Parathyroid adenoma (tissue), 2 donors: ENCODE measurements at regions not wholly inside any gene's neighbourhood (a gene's known extent, or its start where the extent isn't known, plus 50 kb on each side); places are given as distances from the start of the nearest gene placed in this dataset.

Source experiments
- H2AFZ ChIP-seq: fragments of 300-600 bp; sonication (generic); one replicate; pipeline ENCODE4 v1.7.0; 2017; ENCODE audit warnings: antibody characterized with exemption, mild to moderate bottlenecking
- H3K27ac ChIP-seq: fragments of 300-600 bp; sonication (generic); one replicate; pipeline ENCODE4 v1.7.0; 2017
- H3K27me3 ChIP-seq: fragments of 300-600 bp; sonication (generic); one replicate; pipeline ENCODE4 v1.7.0; 2017; ENCODE audit warnings: low read length; ENCODE audit not compliant: control insufficient read depth, insufficient read depth
- H3K36me3 ChIP-seq: fragments of 300-600 bp; sonication (generic); one replicate; pipeline ENCODE4 v1.7.0; 2017; ENCODE audit warnings: low read length; ENCODE audit not compliant: control insufficient read depth, insufficient read depth
- H3K4me1 ChIP-seq: fragments of 300-600 bp; sonication (generic); one replicate; pipeline ENCODE4 v1.7.0; 2017; ENCODE audit warnings: control low read depth
- H3K4me2 ChIP-seq: fragments of 300-600 bp; sonication (generic); one replicate; pipeline ENCODE4 v1.7.0; 2017; ENCODE audit warnings: low read length
- H3K4me3 ChIP-seq: fragments of 300-600 bp; sonication (generic); one replicate; pipeline ENCODE4 v1.7.0; 2017; ENCODE audit warnings: low read depth, low read length
- H3K79me2 ChIP-seq: fragments of 300-600 bp; sonication (generic); one replicate; pipeline ENCODE4 v1.7.0; 2017; ENCODE audit warnings: control low read depth
- H3K9ac ChIP-seq: fragments of 300-600 bp; sonication (generic); one replicate; pipeline ENCODE4 v1.7.0; 2017; ENCODE audit warnings: mild to moderate bottlenecking
- H3K9me3 ChIP-seq: fragments of 300-600 bp; sonication (generic); one replicate; pipeline ENCODE4 v1.7.0; 2017; ENCODE audit warnings: low read length; ENCODE audit not compliant: control insufficient read depth
- CTCF ChIP-seq: fragments of 300-600 bp; sonication (generic); IDR thresholded peaks from one replicate; pipeline ENCODE4 v1.7.0; 2017; ENCODE audit warnings: antibody characterized with exemption, mild to moderate bottlenecking
- donor health status: primary hyperparathyroidism.

DNA sequence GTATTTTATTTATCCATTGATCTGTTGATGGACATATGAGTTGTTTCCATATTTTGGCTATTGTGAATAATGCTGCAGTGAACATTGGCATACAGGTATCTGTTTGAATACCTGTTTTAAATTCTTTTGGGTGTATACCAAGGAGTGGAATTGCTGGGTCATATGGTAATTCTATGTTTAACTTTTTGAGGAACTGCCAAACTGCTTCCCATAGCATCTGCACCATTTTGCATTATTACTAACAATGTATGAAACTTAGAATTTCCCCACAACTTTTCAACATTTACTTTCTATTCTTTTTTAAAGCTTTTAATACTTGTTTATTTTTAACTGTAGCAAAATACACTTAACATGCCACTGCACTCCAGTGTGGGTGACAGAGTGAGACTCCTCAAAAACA is 57.0 kb upstream of the MSN start:
- Histone ChIP-seq H3K27me3 (no peaks in the 10 kb centered on the region), H3K36me3 (no peaks in the 10 kb centered on the region), H3K4me2 (no peak overlapping the region), H3K9ac (no peak overlapping the region), H2AFZ (no peak overlapping the region), H3K27ac (no peak overlapping the region), H3K4me3 (no peak overlapping the region), H3K79me2 (no peaks in the 10 kb centered on the region), H3K9me3 (no peaks in the 10 kb centered on the region), H3K4me1 (no peaks in the 10 kb centered on the region)
- no peak for TF ChIP-seq CTCF

DNA sequence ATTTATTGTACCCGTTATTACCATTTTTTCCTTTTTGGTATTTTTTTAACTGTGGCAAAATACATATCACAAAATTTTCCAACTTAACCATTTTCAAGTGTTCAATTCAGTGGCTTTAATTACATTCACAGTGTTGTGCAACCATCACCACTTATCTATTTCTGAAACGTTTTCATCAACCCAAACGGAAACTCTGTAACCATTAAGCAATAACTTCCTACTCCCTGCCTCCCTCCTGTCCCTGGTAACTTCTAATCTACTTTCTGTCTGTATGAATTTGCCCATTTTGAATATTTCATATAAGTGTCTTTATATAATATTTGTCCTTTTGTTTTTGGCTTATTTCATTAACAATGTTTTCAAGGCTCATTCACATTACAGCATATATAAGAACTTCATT is 57.4 kb upstream of the MSN start:
- Histone ChIP-seq H3K36me3 (no peaks in the 10 kb centered on the region), H3K4me1 (no peaks in the 10 kb centered on the region), H3K27ac (no peak overlapping the region), H3K9ac (no peak overlapping the region), H2AFZ (no peak overlapping the region), H3K79me2 (no peaks in the 10 kb centered on the region), H3K4me3 (no peak overlapping the region), H3K9me3 (no peaks in the 10 kb centered on the region), H3K27me3 (no peaks in the 10 kb centered on the region), H3K4me2 (no peak overlapping the region)
- no peak for TF ChIP-seq CTCF

DNA sequence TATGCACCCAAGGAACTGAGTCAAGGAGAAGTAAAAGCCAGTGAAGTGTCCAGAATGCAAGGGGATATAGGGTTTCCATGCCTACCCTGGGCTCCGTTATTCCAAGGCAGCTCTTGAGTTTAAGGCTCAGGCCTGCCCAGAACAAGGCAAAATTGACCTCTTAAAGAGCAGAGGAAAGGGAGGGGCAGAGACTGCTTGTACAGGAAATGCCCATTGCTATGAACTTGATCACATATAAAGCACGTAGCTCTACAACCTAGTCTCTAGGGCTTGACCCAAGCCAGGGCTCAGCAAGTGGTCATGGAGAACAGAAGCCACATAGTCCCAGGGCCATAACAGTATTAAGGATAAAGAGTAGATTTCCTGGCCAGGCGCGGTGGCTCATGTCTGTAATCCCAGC is 58.2 kb upstream of the MSN start:
- Histone ChIP-seq H3K36me3 (no peaks in the 10 kb centered on the region), H3K4me1 (no peaks in the 10 kb centered on the region), H3K27me3 (no peaks in the 10 kb centered on the region), H3K9ac (no peak overlapping the region), H3K9me3 (no peaks in the 10 kb centered on the region), H3K79me2 (no peaks in the 10 kb centered on the region), H3K27ac (no peak overlapping the region), H3K4me3 (no peak overlapping the region), H2AFZ (no peak overlapping the region), H3K4me2 (no peak overlapping the region)
- no peak for TF ChIP-seq CTCF

DNA sequence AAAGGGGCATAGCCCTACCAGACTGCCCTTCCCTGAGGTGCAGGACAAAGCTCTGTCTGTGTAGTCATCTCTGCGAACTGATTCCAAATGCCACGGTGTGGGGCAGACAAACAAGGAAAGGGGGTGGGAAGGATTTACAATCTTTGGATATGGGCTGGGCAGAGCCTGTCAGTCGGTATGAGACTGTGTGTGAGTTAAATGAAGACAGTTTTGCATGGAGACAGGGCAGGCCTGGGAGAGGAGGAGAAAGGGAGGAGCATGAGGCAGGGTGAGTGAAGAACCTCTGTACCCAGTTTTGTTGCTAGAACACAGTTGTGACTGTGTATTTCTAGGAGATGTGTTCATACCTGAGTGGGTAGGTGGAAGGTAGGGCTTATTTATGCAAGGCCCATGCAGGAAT is 59.4 kb upstream of the MSN start:
- no peaks in the 10 kb centered on the region for H3K27me3 ChIP-seq
- H3K4me2 ChIP-seq = no peak overlapping the region
- H2AFZ ChIP-seq = no peak overlapping the region
- no peak overlapping the region for H3K9ac ChIP-seq
- no peak overlapping the region for H3K4me3 ChIP-seq
- H3K36me3 ChIP-seq = no peaks in the 10 kb centered on the region
- no peak overlapping the region for H3K27ac ChIP-seq
- no peak for TF ChIP-seq CTCF
- H3K4me1 ChIP-seq = no peaks in the 10 kb centered on the region
- no peaks in the 10 kb centered on the region for H3K79me2 ChIP-seq
- H3K9me3 ChIP-seq = no peaks in the 10 kb centered on the region

DNA sequence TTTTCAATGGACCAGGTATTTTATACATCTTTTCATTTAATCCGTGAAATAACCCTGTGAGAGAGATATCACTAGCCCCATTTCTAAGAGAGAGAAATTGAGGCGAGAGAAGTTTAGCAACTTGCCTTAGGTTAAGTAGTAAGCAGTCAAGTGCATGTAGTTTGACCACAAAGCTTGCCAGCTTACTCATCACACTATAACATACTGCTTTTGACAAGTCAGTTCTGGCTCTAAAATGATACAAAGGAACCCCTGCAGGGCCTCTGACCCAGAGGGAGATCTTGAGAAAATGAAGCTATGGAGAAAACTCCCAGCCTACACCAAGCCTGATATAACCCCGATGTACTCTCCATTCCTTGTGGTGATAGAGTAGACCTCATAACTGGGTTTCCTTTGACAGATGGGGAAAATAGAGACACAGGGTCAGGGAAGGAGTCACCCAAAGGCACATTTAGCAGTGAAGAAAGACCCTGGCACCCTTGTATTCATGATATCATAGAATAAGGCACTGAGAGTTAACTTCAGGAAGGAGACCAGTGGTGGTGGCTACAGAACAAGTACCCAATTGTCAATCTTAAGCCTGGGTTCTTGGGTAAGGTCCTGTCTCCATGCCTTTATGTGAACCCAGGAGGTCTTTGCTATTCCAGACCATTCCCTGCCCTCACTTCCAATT is 60.2 kb upstream of the MSN start:
- no peak for TF ChIP-seq CTCF
- H3K9ac ChIP-seq = no peak overlapping the region
- H3K4me3 ChIP-seq = no peak overlapping the region
- no peaks in the 10 kb centered on the region for H3K9me3 ChIP-seq
- H3K36me3 ChIP-seq = no peaks in the 10 kb centered on the region
- no peak overlapping the region for H3K4me2 ChIP-seq
- H3K79me2 ChIP-seq = no peaks in the 10 kb centered on the region
- H3K27ac ChIP-seq = no peak overlapping the region
- H3K4me1 ChIP-seq = no peaks in the 10 kb centered on the region
- H2AFZ ChIP-seq = no peak overlapping the region
- H3K27me3 ChIP-seq = no peaks in the 10 kb centered on the region
